ENCODE measurements at regions not wholly inside any gene's neighbourhood (a gene's known extent, or its start where the extent isn't known, plus 50 kb on each side); places are given as distances from the start of the nearest gene placed in this dataset.

GRCh38 chr1:208421486-208421885 lies 177.3 kb upstream of the PLXNA2 start:
- no peak for DNase-seq

GRCh38 chr1:208423526-208423925 lies 179.3 kb upstream of the PLXNA2 start:
- no peak for DNase-seq

GRCh38 chr1:208425096-208425495 lies 180.9 kb upstream of the PLXNA2 start:
- DNase-seq, result no peak

GRCh38 chr1:208430220-208430619 lies 186.0 kb upstream of the PLXNA2 start:
- no peak for DNase-seq

- no peak for DNase-seq
Measured at GRCh38 chr1:208431721-208432120, 187.5 kb upstream of the PLXNA2 start.

- DNase-seq, result no peak
Measured at GRCh38 chr1:208432346-208432745, 188.2 kb upstream of the PLXNA2 start.

- DNase-seq, result no peak
Measured at GRCh38 chr1:208433086-208433485, 188.9 kb upstream of the PLXNA2 start.

- no peak for DNase-seq
Measured at GRCh38 chr1:208433971-208434370, 189.8 kb upstream of the PLXNA2 start.

GRCh38 chr1:208437401-208437800 lies 193.2 kb upstream of the PLXNA2 start:
- no peak for DNase-seq

- no peak for DNase-seq
Measured at GRCh38 chr1:208438112-208438699, 194.0 kb upstream of the PLXNA2 start.

GRCh38 chr1:208445758-208446203 lies 201.6 kb upstream of the PLXNA2 start:
- DNase-seq, result no peak

- no peak for DNase-seq
Measured at GRCh38 chr1:208446271-208446691, 202.1 kb upstream of the PLXNA2 start.

GRCh38 chr1:208448425-208448824 lies 204.2 kb upstream of the PLXNA2 start:
- DNase-seq, result no peak

- no peak for DNase-seq
Measured at GRCh38 chr1:208449951-208450350, 205.8 kb upstream of the PLXNA2 start.

GRCh38 chr1:208450958-208451357 lies 206.8 kb upstream of the PLXNA2 start:
- no peak for DNase-seq

GRCh38 chr1:208455821-208456220 lies 211.6 kb upstream of the PLXNA2 start:
- DNase-seq, result no peak

- no peak for DNase-seq
Measured at GRCh38 chr1:208456487-208456886, 212.3 kb upstream of the PLXNA2 start.

GRCh38 chr1:208460823-208461222 lies 216.6 kb upstream of the PLXNA2 start:
- no peak for DNase-seq

- DNase-seq, result no peak
Measured at GRCh38 chr1:208461680-208462079, 217.5 kb upstream of the PLXNA2 start.

- DNase-seq, result no peak
Measured at GRCh38 chr1:208462761-208463160, 218.6 kb upstream of the PLXNA2 start.

- DNase-seq, result no peak
Measured at GRCh38 chr1:208465266-208465665, 221.1 kb upstream of the PLXNA2 start.

GRCh38 chr1:208465786-208466590 lies 221.8 kb upstream of the PLXNA2 start:
- DNase-seq, result no peak

- no peak for DNase-seq
Measured at GRCh38 chr1:208467151-208467780, 223.1 kb upstream of the PLXNA2 start.

GRCh38 chr1:208475449-208475848 lies 231.3 kb upstream of the PLXNA2 start:
- no peak for DNase-seq
